ENCODE measurements at regions not wholly inside any gene's neighbourhood (a gene's known extent, or its start where the extent isn't known, plus 50 kb on each side); places are given as distances from the start of the nearest gene placed in this dataset.

DNA sequence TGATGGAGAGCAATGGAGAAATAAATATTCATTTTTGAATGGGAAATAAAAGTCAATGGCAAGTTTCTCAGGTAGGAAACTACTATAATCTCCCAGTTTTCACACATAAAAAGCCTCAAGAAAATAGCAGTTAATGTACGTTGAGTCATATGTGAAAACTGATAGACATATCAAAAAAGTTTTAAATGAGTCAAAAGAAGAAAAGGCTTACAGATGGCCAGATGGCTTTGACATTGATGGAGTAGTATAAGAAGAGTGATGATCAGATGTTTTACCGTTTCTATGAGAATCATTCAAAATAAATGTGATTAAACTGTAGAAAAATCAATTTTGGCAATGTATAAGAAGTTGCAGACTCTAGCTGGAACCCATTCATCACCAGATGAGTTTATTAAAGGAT lies 97.8 kb downstream of the LLPH start:
- H3K9me3 Mint-ChIP-seq: no peaks in the 10 kb centered on the region
- no peaks in the 10 kb centered on the region for H3K36me3 Mint-ChIP-seq (ENCODE audit: low read depth)
- peaks cover 20% of the 10 kb centered on the region for H3K27me3 Mint-ChIP-seq
- DNase-seq: no peak
- CTCF ChIA-PET: no interaction called here
- H3K4me1 Mint-ChIP-seq: no peaks in the 10 kb centered on the region
- POLR2A ChIA-PET: no interaction called here
- no peak overlapping the region for H3K27ac Mint-ChIP-seq
- H3K4me3 Mint-ChIP-seq: no peak overlapping the region

DNA sequence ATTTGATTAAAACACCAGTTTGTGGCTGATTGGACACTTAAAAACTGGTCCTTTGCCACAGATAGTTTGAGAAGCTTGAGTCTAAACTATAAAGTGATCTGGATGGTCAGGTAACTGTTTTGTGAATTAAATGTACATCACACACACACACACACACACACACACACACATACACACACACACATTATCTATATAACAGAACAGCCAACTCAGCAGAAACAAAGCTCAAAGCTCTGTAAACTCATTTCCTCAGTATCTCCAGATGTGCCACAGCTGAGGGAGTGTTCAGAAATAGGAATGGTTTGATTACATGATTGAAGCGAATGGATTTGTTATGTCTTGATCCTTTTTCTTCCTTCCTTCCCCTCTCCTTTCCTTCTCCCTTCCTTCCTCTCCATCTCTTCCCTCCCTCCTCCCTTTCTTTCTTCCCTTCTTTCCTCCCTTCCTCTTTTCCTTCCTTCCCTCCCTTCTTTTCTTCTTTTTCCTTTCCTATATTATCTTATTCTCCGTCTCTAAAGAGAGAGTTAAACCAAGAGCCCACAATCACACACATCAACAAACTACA lies 100.3 kb downstream of the LLPH start:
- ChIA-PET POLR2A (no interaction called here), CTCF (no interaction called here)
- no peaks in the 10 kb centered on the region for H3K9me3 Mint-ChIP-seq
- H3K36me3 Mint-ChIP-seq (ENCODE audit: low read depth): no peaks in the 10 kb centered on the region
- no peak for DNase-seq
- no peak overlapping the region for H3K4me3 Mint-ChIP-seq
- peaks cover 23% of the 10 kb centered on the region for H3K27me3 Mint-ChIP-seq
- H3K4me1 Mint-ChIP-seq: no peaks in the 10 kb centered on the region
- no peak overlapping the region for H3K27ac Mint-ChIP-seq

DNA sequence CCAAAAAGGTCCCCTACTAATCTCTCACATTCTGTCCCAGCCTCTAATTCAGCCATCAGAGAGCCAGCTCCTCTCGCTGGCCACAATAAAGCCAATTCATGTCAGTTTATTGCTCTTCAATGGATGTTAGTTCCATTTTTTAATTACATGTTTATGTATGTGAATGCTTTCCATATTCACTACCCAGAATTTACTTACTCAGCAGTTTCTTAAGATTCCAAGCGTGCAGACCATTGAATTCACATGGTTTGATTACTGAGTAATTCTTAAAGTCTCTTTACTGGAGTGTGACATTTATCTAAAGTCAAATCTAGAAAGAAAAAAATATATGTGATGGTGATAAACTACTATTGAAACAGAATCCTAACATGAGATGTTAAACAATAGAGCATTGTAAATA lies 102.2 kb downstream of the LLPH start:
- ChIA-PET POLR2A (no interaction called here), CTCF (no interaction called here)
- H3K27me3 Mint-ChIP-seq: peaks cover 27% of the 10 kb centered on the region
- no peaks in the 10 kb centered on the region for H3K4me1 Mint-ChIP-seq
- no peak for DNase-seq
- no peak overlapping the region for H3K4me3 Mint-ChIP-seq
- H3K9me3 Mint-ChIP-seq: no peaks in the 10 kb centered on the region
- H3K27ac Mint-ChIP-seq: no peak overlapping the region
- H3K36me3 Mint-ChIP-seq (ENCODE audit: low read depth): no peaks in the 10 kb centered on the region

DNA sequence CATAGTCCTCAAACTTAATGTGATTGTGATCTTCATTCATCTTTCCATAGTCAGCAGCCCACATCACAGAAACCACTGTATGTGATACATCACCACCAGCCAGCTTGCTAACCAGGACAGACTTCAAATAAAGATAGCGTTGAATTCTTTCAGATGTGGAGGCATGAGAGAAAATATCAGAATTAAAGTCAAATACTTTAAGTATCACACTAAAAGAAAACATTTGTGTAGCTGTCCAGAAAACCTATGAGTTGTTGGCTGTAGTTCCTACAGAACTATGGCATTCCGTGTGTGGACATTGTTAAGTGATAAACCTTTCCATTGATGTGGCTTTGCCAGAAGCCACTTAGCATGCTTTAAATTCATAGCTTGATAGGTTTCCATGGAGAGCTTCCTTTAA lies 105.1 kb downstream of the LLPH start:
- H3K36me3 Mint-ChIP-seq (ENCODE audit: low read depth): no peaks in the 10 kb centered on the region
- ChIA-PET POLR2A (no interaction called here), CTCF (no interaction called here)
- no peak for DNase-seq
- H3K4me1 Mint-ChIP-seq: no peaks in the 10 kb centered on the region
- no peak overlapping the region for H3K4me3 Mint-ChIP-seq
- no peaks in the 10 kb centered on the region for H3K9me3 Mint-ChIP-seq
- no peak overlapping the region for H3K27ac Mint-ChIP-seq
- H3K27me3 Mint-ChIP-seq: peaks cover 17% of the 10 kb centered on the region

DNA sequence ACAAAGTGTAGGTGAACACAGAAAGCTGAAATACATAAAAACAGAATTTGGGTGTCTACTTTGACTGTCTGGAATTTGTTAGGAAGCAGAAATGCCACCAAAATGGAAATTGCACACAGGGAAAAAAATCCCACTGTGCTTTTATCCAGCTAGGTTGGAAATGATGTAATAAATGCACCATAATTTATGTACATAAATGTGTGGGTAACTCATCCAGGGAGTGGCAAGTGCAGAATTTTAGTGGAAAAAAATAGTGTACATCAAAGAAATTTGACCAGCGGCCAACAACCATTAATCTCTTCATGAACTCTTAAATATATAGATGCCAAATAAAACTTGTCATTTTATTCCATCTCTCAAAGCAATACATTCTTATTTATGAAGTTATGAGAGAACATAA lies 105.6 kb downstream of the LLPH start:
- H3K4me1 Mint-ChIP-seq: no peaks in the 10 kb centered on the region
- H3K27ac Mint-ChIP-seq: no peak overlapping the region
- H3K9me3 Mint-ChIP-seq: no peaks in the 10 kb centered on the region
- DNase-seq: no peak
- ChIA-PET CTCF (no interaction called here), POLR2A (no interaction called here)
- H3K36me3 Mint-ChIP-seq (ENCODE audit: low read depth): no peaks in the 10 kb centered on the region
- no peak overlapping the region for H3K4me3 Mint-ChIP-seq
- peaks cover 17% of the 10 kb centered on the region for H3K27me3 Mint-ChIP-seq

DNA sequence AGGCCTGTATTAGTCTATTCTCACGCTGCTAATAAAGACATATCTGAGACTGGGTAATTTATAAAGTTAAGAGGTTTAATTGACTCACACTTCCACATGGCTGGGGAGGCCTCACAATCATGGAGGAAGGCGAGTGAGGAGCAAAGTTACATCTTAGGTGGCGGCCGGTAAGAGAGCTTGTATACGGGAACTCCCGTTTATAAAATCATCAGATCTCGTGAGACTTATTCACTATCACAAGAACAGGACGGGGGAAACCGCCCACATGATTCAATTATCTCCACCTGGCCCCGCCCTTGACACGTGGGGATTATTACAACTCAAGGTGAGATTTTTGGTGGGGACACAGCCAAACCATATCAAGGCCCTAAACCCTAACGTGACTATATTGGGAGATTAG lies 110.1 kb downstream of the LLPH start:
- Mint-ChIP-seq H3K36me3 (ENCODE audit: low read depth) (no peaks in the 10 kb centered on the region), H3K4me3 (no peak overlapping the region), H3K4me1 (no peaks in the 10 kb centered on the region), H3K9me3 (no peaks in the 10 kb centered on the region), H3K27ac (no peak overlapping the region), H3K27me3 (peaks cover 6% of the 10 kb centered on the region)
- DNase-seq: no peak
- POLR2A ChIA-PET: no interaction called here
- CTCF ChIA-PET: no interaction called here

DNA sequence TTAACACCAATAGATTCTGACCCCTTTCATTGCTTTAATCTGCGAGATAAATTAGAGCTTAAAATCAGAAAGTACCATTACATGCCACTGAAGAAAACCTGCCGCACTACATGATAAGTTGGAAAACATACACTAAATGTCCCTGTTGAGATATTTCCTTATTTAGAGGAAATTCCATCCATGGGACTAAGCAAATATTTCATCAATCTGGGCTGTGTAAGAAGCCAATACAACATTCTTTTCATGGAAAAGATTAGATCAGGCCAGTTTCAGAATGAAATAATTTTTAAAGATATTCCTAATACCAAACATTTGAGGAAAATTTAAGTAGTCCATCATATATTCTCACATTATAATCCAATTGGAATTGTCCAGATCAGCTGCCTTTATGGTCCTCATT lies 112.8 kb downstream of the LLPH start:
- Mint-ChIP-seq H3K36me3 (ENCODE audit: low read depth) (no peaks in the 10 kb centered on the region), H3K27me3 (no peaks in the 10 kb centered on the region), H3K4me3 (no peak overlapping the region), H3K4me1 (no peaks in the 10 kb centered on the region), H3K27ac (no peak overlapping the region), H3K9me3 (no peaks in the 10 kb centered on the region)
- ChIA-PET POLR2A (no interaction called here), CTCF (no interaction called here)
- DNase-seq: no peak

All from activated CD4-positive, alpha-beta memory T cell treated with anti-CD3 and anti-CD28 coated beads, Interleukin-2, amount 10 ng/mL, durations not matched to agents 7 days and 5 days (primary cell).